ENCODE measurements at regions not wholly inside any gene's neighbourhood (a gene's known extent, or its start where the extent isn't known, plus 50 kb on each side); places are given as distances from the start of the nearest gene placed in this dataset.
"Not testable (repeated sequence)": the region's sequence is repeated elsewhere in the genome, so short reads cannot be mapped to it uniquely, and the experiment has no call there.

DNA sequence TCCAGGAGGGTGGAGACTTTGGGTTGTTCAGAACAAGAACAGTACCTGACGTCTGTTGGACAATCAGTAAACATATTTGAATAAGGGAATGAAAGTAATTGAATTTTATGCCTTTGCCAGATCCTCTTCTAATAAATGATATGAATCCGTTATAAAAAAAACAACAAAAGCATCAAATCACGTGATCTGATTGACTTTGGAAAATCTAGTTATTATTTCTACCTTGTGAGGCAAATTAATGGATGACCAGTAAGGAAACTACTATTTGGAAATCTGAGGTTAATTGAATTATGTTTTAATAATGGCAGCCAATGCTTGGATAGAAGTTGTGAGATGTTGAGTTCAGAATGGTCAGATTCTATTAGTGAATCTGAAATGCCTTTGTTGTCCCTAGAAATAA lies 399.5 kb downstream of the TFAP2B start (continued):
- TF ChIP-seq ZNF462 (CRISPR knock-in tag; IDR thresholded peaks at IDR 0.05) (no peak), CTCF (conservative IDR thresholded peaks at IDR 0.05; ENCODE audit: low read depth in 2 of 2) (no peak), POLR2AphosphoS5 (IDR thresholded peaks at IDR 0.05; ENCODE audit: low read depth) (no peak), EZH2 (IDR thresholded peaks at IDR 0.05; ENCODE audit: low read depth, unreplicated experiment) (no peak), JUNB (IDR thresholded peaks at IDR 0.05; ENCODE audit: unreplicated experiment) (no peak), ETS1 (IDR thresholded peaks at IDR 0.05) (no peak), EZH2phosphoT487 (IDR thresholded peaks at IDR 0.05; ENCODE audit: unreplicated experiment) (no peak), ZNF114 (CRISPR knock-in tag; IDR thresholded peaks at IDR 0.05) (no peak)

GRCh38 chr6:51224580-51225240 lies 406.0 kb downstream of the TFAP2B start:
- DNase-seq (ENCODE audit: low spot score); H3F3A ChIP-seq (replicated peaks; ENCODE audit: low read depth); H3K4me3 Mint-ChIP-seq; H3K4me3 ChIP-seq; H3K27ac Mint-ChIP-seq; H4K20me1 ChIP-seq (replicated peaks; ENCODE audit: insufficient read depth); H2AFZ ChIP-seq; H3K4me1 ChIP-seq (ENCODE audit: insufficient read depth); ATAC-seq; H3K4me1 Mint-ChIP-seq; H3K27ac ChIP-seq (ENCODE audit: low read depth); H3K9me2 ChIP-seq (ENCODE audit: insufficient read depth); H3K27me3 Mint-ChIP-seq (ENCODE audit: insufficient read depth, low read depth, poor library complexity); H3K36me3 Mint-ChIP-seq (ENCODE audit: low read depth); H3K27me3 ChIP-seq (ENCODE audit: insufficient read depth); H3K4me2 ChIP-seq; H3K36me3 ChIP-seq (ENCODE audit: insufficient read depth); H3K79me2 ChIP-seq (replicated peaks; ENCODE audit: insufficient read depth): not testable (repeated sequence)
- H3K9me3 Mint-ChIP-seq = peaks cover 11% of the 10 kb centered on the region
